Caco-2 (cell line): ENCODE measurements at regions not wholly inside any gene's neighbourhood (a gene's known extent, or its start where the extent isn't known, plus 50 kb on each side); places are given as distances from the start of the nearest gene placed in this dataset.

Experiments used
- BruUV-seq: library from RNA; stranded (reverse); fragments of 400-500 nt; replicated peaks from 2 replicates; lab custom pipeline; 2021; lab: Mats Ljungman, UMichigan
- CTCF ChIA-PET: fragments of 300-600 bp; sonication (Branson Sonifier 250); formaldehyde crosslinking; loops from one replicate; lab custom pipeline; 2022; ENCODE audit warnings: antibody characterized with exemption; lab: Charles Lee
- POLR2A ChIA-PET: fragments of 300-600 bp; sonication (Branson Sonifier 250); formaldehyde crosslinking; loops from one replicate; lab custom pipeline; 2022; ENCODE audit warnings: antibody characterized with exemption; lab: Charles Lee
- DNase-seq, 2 experiments: peaks; one replicate each; pipeline versions ENCODE4 v3.0.0 to v3.0.0-alpha.2; 2020 to 2022
- H3K27me3 ChIP-seq: replicated peaks from 2 replicates; pipeline ENCODE4 v1.6.0; 2011; ENCODE audit warnings: low read length; ENCODE audit not compliant: control insufficient read depth, insufficient read depth
- H3K36me3 ChIP-seq: 2 replicates; pipeline ENCODE4 v1.5.1; 2011; ENCODE audit warnings: low read length; ENCODE audit not compliant: control insufficient read depth, insufficient read depth
- H3K4me1 ChIP-seq: fragments of 250-450 bp; sonication (Bioruptor Pico); 2 replicates; pipeline ENCODE4 v1.5.1; 2020; ENCODE audit warnings: mild to moderate bottlenecking
- H3K4me3 ChIP-seq: 2 replicates; pipeline ENCODE4 v1.5.1; 2011; ENCODE audit warnings: low read depth, mild to moderate bottlenecking, control low read depth, low read length
- H3K9me3 ChIP-seq: fragments of 250-450 bp; sonication (Bioruptor Pico); 2 replicates; pipeline ENCODE4 v1.5.1; 2020; ENCODE audit warnings: mild to moderate bottlenecking, moderate library complexity
- H3K27ac Mint-ChIP-seq: one replicate; pipeline ENCODE4 v1.8.0; 2022; ENCODE audit warnings: mixed read lengths; ENCODE audit not compliant: unreplicated experiment
- H3K27me3 Mint-ChIP-seq: one replicate; pipeline ENCODE4 v1.8.0; 2022; ENCODE audit warnings: mixed read lengths; ENCODE audit not compliant: insufficient read depth, unreplicated experiment
- H3K36me3 Mint-ChIP-seq: one replicate; pipeline ENCODE4 v1.8.0; 2022; ENCODE audit warnings: mild to moderate bottlenecking, mixed read lengths; ENCODE audit not compliant: insufficient read depth, unreplicated experiment
- H3K4me1 Mint-ChIP-seq: one replicate; pipeline ENCODE4 v1.8.0; 2022; ENCODE audit warnings: low read depth, mixed read lengths; ENCODE audit not compliant: unreplicated experiment
- H3K4me3 Mint-ChIP-seq: one replicate; pipeline ENCODE4 v1.8.0; 2022; ENCODE audit warnings: mild to moderate bottlenecking, moderate library complexity, mixed read lengths; ENCODE audit not compliant: unreplicated experiment
- H3K9me3 Mint-ChIP-seq: one replicate; pipeline ENCODE4 v1.8.0; 2022; ENCODE audit warnings: mixed read lengths; ENCODE audit not compliant: unreplicated experiment
- intact Hi-C: fragments of 100-400 bp; cut with micrococcal nuclease; formaldehyde crosslinking; loops from one replicate; pipeline ENCODE4 v1.10.0; 2022; ENCODE audit not compliant: unreplicated experiment
- TF ChIP-seq, protein P1 (sequence below), 2 experiments: fragments of 200-600 bp in 1 of 2; IDR thresholded peaks; 1 replicate in 1 of 2; 2 replicates in 1 of 2; pipeline versions ENCODE4 v1.5.1 to v1.8.0; 2011 to 2022; ENCODE audit warnings: antibody characterized with exemption in 1 of 2, control low read depth in 1 of 2, inconsistent platforms in 1 of 2, low read depth in 1 of 2, low read length in 1 of 2, mild to moderate bottlenecking in 1 of 2, moderate library complexity in 1 of 2; ENCODE audit not compliant: insufficient read depth in 1 of 2, severe bottlenecking in 1 of 2, unreplicated experiment in 1 of 2

DNA sequence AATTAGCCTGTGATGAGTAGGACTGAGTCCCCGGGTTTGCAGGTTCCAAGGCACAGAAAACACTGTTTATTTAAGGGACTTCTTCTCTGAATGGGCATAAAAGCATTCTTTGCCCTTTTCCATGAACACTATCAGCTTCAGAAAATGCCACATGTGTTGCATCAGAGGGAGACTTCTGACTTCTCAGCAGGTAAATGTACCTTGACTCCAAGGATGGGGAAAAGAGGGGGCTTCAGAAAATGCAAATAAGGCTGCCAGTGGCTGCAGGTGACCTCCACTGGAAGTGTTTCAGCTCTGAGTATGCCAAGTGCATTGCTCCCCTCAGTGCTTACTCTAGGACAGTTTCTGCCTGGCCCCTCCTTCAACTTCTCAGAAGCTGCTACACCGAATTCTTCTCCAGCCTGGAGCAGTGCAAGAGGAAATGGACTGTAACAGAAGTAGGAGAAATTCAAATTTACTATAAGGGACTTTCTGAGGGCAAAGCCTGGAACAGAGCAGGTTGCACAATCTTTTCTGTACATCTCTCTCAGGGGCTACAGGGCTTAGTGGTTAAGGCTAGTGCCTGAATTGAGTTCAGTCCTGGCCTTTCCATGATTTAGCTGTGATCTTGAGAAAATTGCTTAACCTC lies 233.2 kb downstream of the PTTG2 start:
- no peaks in the 10 kb centered on the region for H3K36me3 Mint-ChIP-seq
- no peak overlapping the region for H3K4me3 Mint-ChIP-seq
- Histone ChIP-seq H3K9me3 (no peaks in the 10 kb centered on the region; the same call in 1 of the 2 replicates), H3K36me3 (no peaks in the 10 kb centered on the region), H3K4me3 (no peak overlapping the region), H3K27me3 (no peaks in the 10 kb centered on the region), H3K4me1 (no peaks in the 10 kb centered on the region)
- no peak overlapping the region for H3K27ac Mint-ChIP-seq
- no peaks in the 10 kb centered on the region for H3K27me3 Mint-ChIP-seq
- DNase-seq: no peak
- no peaks in the 10 kb centered on the region for H3K9me3 Mint-ChIP-seq
- TF ChIP-seq, protein P1, sequence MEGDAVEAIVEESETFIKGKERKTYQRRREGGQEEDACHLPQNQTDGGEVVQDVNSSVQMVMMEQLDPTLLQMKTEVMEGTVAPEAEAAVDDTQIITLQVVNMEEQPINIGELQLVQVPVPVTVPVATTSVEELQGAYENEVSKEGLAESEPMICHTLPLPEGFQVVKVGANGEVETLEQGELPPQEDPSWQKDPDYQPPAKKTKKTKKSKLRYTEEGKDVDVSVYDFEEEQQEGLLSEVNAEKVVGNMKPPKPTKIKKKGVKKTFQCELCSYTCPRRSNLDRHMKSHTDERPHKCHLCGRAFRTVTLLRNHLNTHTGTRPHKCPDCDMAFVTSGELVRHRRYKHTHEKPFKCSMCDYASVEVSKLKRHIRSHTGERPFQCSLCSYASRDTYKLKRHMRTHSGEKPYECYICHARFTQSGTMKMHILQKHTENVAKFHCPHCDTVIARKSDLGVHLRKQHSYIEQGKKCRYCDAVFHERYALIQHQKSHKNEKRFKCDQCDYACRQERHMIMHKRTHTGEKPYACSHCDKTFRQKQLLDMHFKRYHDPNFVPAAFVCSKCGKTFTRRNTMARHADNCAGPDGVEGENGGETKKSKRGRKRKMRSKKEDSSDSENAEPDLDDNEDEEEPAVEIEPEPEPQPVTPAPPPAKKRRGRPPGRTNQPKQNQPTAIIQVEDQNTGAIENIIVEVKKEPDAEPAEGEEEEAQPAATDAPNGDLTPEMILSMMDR (IDR thresholded peaks at IDR 0.05; ENCODE audit: insufficient read depth in 1 of 2, low read depth in 1 of 2, low read length in 1 of 2, severe bottlenecking in 1 of 2, unreplicated experiment in 1 of 2): no peak
- ChIA-PET CTCF (no interaction called here), POLR2A (no interaction called here)
- no TSS peak for BruUV-seq
- H3K4me1 Mint-ChIP-seq: no peaks in the 10 kb centered on the region
- intact Hi-C loops: no loop called here

DNA sequence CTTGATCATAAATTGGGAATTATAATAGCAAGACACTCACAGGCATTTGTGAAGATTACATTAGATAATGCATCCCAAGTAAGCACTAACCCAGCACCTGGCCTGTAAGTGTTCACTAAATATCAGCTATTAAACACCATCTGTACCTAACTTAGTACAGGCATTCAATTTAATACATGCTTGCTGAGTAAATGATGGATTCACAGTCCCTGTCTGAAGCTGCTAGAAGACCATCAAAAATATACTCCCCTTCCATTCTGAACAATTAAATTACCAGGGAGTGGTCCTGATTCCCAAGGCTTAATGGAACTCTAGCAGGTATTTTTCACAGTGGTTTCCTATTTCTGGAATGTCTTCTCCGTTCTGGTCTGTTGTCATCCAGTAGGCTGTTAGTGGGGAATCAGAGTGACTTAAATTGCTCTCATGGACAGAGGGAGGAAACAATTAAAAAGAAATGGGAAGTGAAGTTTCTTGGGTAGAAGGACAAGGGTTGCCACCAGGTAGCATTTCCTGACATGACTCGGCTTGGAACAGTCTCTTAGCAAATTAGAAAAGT lies 233.9 kb downstream of the PTTG2 start:
- no peak overlapping the region for H3K4me3 Mint-ChIP-seq
- BruUV-seq: no TSS peak
- H3K9me3 ChIP-seq: no peaks in the 10 kb centered on the region; the same call in 1 of the 2 replicates
- no peak overlapping the region for H3K4me3 ChIP-seq
- intact Hi-C loops: no loop called here
- POLR2A ChIA-PET: no interaction called here
- no peaks in the 10 kb centered on the region for H3K36me3 Mint-ChIP-seq
- TF ChIP-seq, protein P1 (IDR thresholded peaks at IDR 0.05; ENCODE audit: insufficient read depth in 1 of 2, low read depth in 1 of 2, low read length in 1 of 2, severe bottlenecking in 1 of 2, unreplicated experiment in 1 of 2): no peak
- H3K27me3 Mint-ChIP-seq: no peaks in the 10 kb centered on the region
- H3K4me1 Mint-ChIP-seq: no peaks in the 10 kb centered on the region
- H3K36me3 ChIP-seq: no peaks in the 10 kb centered on the region
- no peaks in the 10 kb centered on the region for H3K27me3 ChIP-seq
- no peak overlapping the region for H3K27ac Mint-ChIP-seq
- CTCF ChIA-PET: no interaction called here
- no peaks in the 10 kb centered on the region for H3K4me1 ChIP-seq
- DNase-seq: no peak
- H3K9me3 Mint-ChIP-seq: no peaks in the 10 kb centered on the region

DNA sequence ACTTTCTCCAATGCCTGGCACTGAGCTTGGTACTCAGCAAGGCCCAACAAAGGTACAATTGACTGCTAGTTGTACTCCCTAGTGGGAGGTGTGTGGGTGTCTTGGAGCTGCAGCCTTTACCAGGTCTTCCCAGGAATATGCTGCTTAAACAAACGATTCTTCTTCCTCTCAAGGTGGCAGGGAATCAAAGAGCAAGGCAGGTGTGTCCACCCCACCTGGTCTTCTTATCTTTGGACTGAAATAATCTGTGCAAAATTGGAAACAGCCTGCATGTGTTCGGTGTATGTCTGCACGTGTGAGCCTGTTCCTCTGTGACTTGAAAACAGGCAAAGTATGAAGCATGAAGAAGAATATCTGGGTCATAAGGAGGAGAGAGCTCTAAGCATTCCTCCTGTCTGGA lies 235.3 kb downstream of the PTTG2 start:
- H3K36me3 Mint-ChIP-seq: no peaks in the 10 kb centered on the region
- H3K36me3 ChIP-seq: no peaks in the 10 kb centered on the region
- no peak overlapping the region for H3K4me3 ChIP-seq
- no peak overlapping the region for H3K27ac Mint-ChIP-seq
- H3K4me3 Mint-ChIP-seq: no peak overlapping the region
- ChIA-PET CTCF (no interaction called here), POLR2A (no interaction called here)
- no peaks in the 10 kb centered on the region for H3K27me3 Mint-ChIP-seq
- H3K27me3 ChIP-seq: no peaks in the 10 kb centered on the region
- intact Hi-C loops: no loop called here
- BruUV-seq: no TSS peak
- TF ChIP-seq, protein P1 (IDR thresholded peaks at IDR 0.05; ENCODE audit: insufficient read depth in 1 of 2, low read depth in 1 of 2, low read length in 1 of 2, severe bottlenecking in 1 of 2, unreplicated experiment in 1 of 2): no peak
- no peaks in the 10 kb centered on the region for H3K4me1 Mint-ChIP-seq
- H3K9me3 ChIP-seq: no peaks in the 10 kb centered on the region; the same call in 1 of the 2 replicates
- no peaks in the 10 kb centered on the region for H3K4me1 ChIP-seq
- no peak for DNase-seq
- H3K9me3 Mint-ChIP-seq: no peaks in the 10 kb centered on the region
